ENCODE measurements at regions not wholly inside any gene's neighbourhood (a gene's known extent, or its start where the extent isn't known, plus 50 kb on each side); places are given as distances from the start of the nearest gene placed in this dataset.

- TF ChIP-seq CTCF (IDR thresholded peaks at IDR 0.05) (no peak), POLR2A (IDR thresholded peaks at IDR 0.05) (no peak)
Measured at GRCh38 chr5:96096724-96097123, 135.1 kb upstream of the ELL2 start.
